SK-N-SH treated with all-trans-retinoic acid at 6 μM for 48 hours (cell line): ENCODE measurements at regions not wholly inside any gene's neighbourhood (a gene's known extent, or its start where the extent isn't known, plus 50 kb on each side); places are given as distances from the start of the nearest gene placed in this dataset.

Experiments
- ARNTL ChIP-seq: fragments of 450-650 bp; formaldehyde crosslinking; IDR thresholded peaks from 2 replicates; pipeline ENCODE4 v1.5.0; 2020; ENCODE audit warnings: low read depth, mild to moderate bottlenecking, moderate library complexity, borderline replicate concordance
- BACH2 ChIP-seq: fragments of 250-450 bp; sonication (Bioruptor Pico); IDR thresholded peaks from 2 replicates; pipeline ENCODE4 v1.9.0; 2021; ENCODE audit warnings: mild to moderate bottlenecking, borderline replicate concordance
- PPARA ChIP-seq: fragments of 250-450 bp; sonication (Bioruptor Pico); IDR thresholded peaks from 2 replicates; pipeline ENCODE4 v1.5.0; 2020; ENCODE audit warnings: mild to moderate bottlenecking, borderline replicate concordance
- SNAI2 ChIP-seq: fragments of 250-450 bp; sonication (Bioruptor Pico); IDR thresholded peaks from 2 replicates; pipeline ENCODE4 v1.5.0; 2020; ENCODE audit warnings: mild to moderate bottlenecking, moderate library complexity
- TF ChIP-seq, protein P1 (sequence below): fragments of 250-450 bp; sonication (Bioruptor Pico); IDR thresholded peaks from 2 replicates; pipeline ENCODE4 v1.5.1; 2020; ENCODE audit warnings: low read depth, mild to moderate bottlenecking, moderate library complexity
- TF ChIP-seq, protein P2 (sequence below): fragments of 250-450 bp; sonication (Bioruptor Pico); IDR thresholded peaks from 2 replicates; pipeline ENCODE4 v1.8.0; 2020; ENCODE audit warnings: mild to moderate bottlenecking, moderate library complexity, borderline replicate concordance
- TF ChIP-seq, protein P3 (sequence below): fragments of 250-450 bp; sonication (Bioruptor Pico); IDR thresholded peaks from 2 replicates; pipeline ENCODE4 v1.8.0; 2021; ENCODE audit warnings: low read depth, mild to moderate bottlenecking, moderate library complexity, borderline replicate concordance

DNA sequence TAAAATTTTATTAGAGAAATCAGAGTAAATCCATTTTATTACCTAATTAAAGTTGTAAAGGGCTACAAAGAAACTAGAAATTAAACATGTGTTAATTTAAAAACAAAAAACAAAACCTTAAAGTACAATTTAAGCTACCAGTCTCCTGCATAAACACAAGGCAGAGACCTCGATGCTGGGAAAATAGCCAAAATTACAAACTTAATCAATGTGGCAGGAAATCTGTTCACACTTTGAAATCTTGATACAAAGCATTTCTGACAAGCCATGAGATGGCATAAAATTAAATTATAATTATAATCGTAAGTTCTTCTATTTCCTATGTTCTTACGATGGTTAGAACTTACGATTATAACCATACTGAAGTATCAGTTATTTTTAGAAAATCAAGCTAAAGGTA, 158.0 kb upstream of the FREM1 start:
- TF ChIP-seq, protein P1, sequence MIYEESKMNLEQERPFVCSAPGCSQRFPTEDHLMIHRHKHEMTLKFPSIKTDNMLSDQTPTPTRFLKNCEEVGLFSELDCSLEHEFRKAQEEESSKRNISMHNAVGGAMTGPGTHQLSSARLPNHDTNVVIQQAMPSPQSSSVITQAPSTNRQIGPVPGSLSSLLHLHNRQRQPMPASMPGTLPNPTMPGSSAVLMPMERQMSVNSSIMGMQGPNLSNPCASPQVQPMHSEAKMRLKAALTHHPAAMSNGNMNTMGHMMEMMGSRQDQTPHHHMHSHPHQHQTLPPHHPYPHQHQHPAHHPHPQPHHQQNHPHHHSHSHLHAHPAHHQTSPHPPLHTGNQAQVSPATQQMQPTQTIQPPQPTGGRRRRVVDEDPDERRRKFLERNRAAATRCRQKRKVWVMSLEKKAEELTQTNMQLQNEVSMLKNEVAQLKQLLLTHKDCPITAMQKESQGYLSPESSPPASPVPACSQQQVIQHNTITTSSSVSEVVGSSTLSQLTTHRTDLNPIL = no peak
- TF ChIP-seq PPARA (CRISPR knock-in tag) (no peak), SNAI2 (CRISPR knock-in tag) (no peak), ARNTL (CRISPR knock-in tag) (no peak), BACH2 (CRISPR knock-in tag) (no peak)
- TF ChIP-seq, protein P2, sequence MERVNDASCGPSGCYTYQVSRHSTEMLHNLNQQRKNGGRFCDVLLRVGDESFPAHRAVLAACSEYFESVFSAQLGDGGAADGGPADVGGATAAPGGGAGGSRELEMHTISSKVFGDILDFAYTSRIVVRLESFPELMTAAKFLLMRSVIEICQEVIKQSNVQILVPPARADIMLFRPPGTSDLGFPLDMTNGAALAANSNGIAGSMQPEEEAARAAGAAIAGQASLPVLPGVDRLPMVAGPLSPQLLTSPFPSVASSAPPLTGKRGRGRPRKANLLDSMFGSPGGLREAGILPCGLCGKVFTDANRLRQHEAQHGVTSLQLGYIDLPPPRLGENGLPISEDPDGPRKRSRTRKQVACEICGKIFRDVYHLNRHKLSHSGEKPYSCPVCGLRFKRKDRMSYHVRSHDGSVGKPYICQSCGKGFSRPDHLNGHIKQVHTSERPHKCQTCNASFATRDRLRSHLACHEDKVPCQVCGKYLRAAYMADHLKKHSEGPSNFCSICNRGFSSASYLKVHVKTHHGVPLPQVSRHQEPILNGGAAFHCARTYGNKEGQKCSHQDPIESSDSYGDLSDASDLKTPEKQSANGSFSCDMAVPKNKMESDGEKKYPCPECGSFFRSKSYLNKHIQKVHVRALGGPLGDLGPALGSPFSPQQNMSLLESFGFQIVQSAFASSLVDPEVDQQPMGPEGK (CRISPR knock-in tag) = no peak
- TF ChIP-seq, protein P3, sequence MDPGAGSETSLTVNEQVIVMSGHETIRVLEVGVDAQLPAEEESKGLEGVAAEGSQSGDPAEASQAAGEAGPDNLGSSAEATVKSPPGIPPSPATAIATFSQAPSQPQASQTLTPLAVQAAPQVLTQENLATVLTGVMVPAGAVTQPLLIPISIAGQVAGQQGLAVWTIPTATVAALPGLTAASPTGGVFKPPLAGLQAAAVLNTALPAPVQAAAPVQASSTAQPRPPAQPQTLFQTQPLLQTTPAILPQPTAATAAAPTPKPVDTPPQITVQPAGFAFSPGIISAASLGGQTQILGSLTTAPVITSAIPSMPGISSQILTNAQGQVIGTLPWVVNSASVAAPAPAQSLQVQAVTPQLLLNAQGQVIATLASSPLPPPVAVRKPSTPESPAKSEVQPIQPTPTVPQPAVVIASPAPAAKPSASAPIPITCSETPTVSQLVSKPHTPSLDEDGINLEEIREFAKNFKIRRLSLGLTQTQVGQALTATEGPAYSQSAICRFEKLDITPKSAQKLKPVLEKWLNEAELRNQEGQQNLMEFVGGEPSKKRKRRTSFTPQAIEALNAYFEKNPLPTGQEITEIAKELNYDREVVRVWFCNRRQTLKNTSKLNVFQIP (CRISPR knock-in tag) = no peak
